Panc1 (cell line): ENCODE measurements at regions not wholly inside any gene's neighbourhood (a gene's known extent, or its start where the extent isn't known, plus 50 kb on each side); places are given as distances from the start of the nearest gene placed in this dataset.

Source experiments
- ATAC-seq: fragments of 200-7000 bp; cut with Tn5 transposase; 2 replicates; pipeline ENCODE4 v1.9.1; 2020; ENCODE audit warnings: mild to moderate bottlenecking, moderate library complexity
- BruUV-seq: library from RNA; stranded (reverse); fragments of 400-500 nt; replicated peaks from 2 replicates; lab custom pipeline; 2021; lab: Mats Ljungman, UMichigan
- CTCF ChIA-PET: fragments of 300-600 bp; sonication (Branson Sonifier 250); formaldehyde crosslinking; loops from one replicate; lab custom pipeline; 2022; ENCODE audit warnings: antibody characterized with exemption; lab: Charles Lee
- POLR2A ChIA-PET: fragments of 300-600 bp; sonication (Branson Sonifier 250); formaldehyde crosslinking; loops from one replicate; lab custom pipeline; 2022; ENCODE audit warnings: antibody characterized with exemption; lab: Charles Lee
- DNase-seq: peaks from one replicate; pipeline ENCODE4 v3.0.0-alpha.2; 2010; ENCODE audit warnings: low read depth, low spot score
- H3K27ac ChIP-seq: 2 replicates; pipeline ENCODE4 v1.5.1; 2011; ENCODE audit warnings: mild to moderate bottlenecking, low read length, inconsistent platforms
- H3K27me3 ChIP-seq: fragments of 200-500 bp; sonication (Bioruptor generic); 2 replicates; pipeline ENCODE4 v1.6.0; 2014; ENCODE audit warnings: low read length, inconsistent platforms; ENCODE audit not compliant: control insufficient read depth, insufficient read depth
- H3K36me3 ChIP-seq: fragments of 200-500 bp; sonication (Bioruptor generic); 2 replicates; pipeline ENCODE4 v1.5.1; 2014; ENCODE audit warnings: inconsistent platforms, mild to moderate bottlenecking, low read length, moderate library complexity; ENCODE audit not compliant: control insufficient read depth, insufficient read depth
- H3K4me1 ChIP-seq: 2 replicates; pipeline ENCODE4 v1.5.1; 2011; ENCODE audit warnings: inconsistent platforms, mild to moderate bottlenecking, low read length, moderate library complexity; ENCODE audit not compliant: control insufficient read depth, insufficient read depth
- H3K4me3 ChIP-seq, 2 experiments: 2 replicates each; pipeline ENCODE4 v1.5.1; 2011 to 2012; ENCODE audit warnings: low read depth in 2 of 2, low read length in 2 of 2, mild to moderate bottlenecking in 2 of 2, inconsistent platforms in 1 of 2, moderate library complexity in 1 of 2
- H3K9me3 ChIP-seq: fragments of 200-500 bp; sonication (Bioruptor generic); 2 replicates; pipeline ENCODE4 v1.5.1; 2014; ENCODE audit warnings: low read depth, mild to moderate bottlenecking, inconsistent platforms, low read length, moderate library complexity; ENCODE audit not compliant: control insufficient read depth, insufficient read depth
- CTCF ChIP-seq: fragments of 450-650 bp; IDR thresholded peaks from 2 replicates; pipeline ENCODE4 v1.5.1; 2017; ENCODE audit warnings: mild to moderate bottlenecking
- POLR2AphosphoS5 ChIP-seq: IDR thresholded peaks from 2 replicates; pipeline ENCODE4 v1.6.1; 2012; ENCODE audit warnings: mild to moderate bottlenecking, low read depth, low read length, moderate library complexity
- REST ChIP-seq, 2 experiments: IDR thresholded peaks; 2 replicates each; pipeline ENCODE4 v1.6.1; 2011 to 2012; ENCODE audit warnings: low read depth in 2 of 2, control low read depth in 1 of 2, low read length in 1 of 2, mild to moderate bottlenecking in 1 of 2, moderate library complexity in 1 of 2; ENCODE audit not compliant: insufficient read depth in 1 of 2
- SIN3A ChIP-seq: IDR thresholded peaks from 2 replicates; pipeline ENCODE4 v1.6.1; 2012; ENCODE audit warnings: low read depth, mild to moderate bottlenecking, low read length, moderate library complexity, borderline replicate concordance; ENCODE audit not compliant: insufficient read depth
- TCF7L2 ChIP-seq: IDR thresholded peaks from 2 replicates; pipeline ENCODE4 v1.6.1; 2011; ENCODE audit warnings: mild to moderate bottlenecking, low read depth, low read length, inconsistent platforms
- in situ Hi-C: cut with HindIII; loops from 2 replicates; pipeline ENCODE4 v1.10.0; 2016; ENCODE audit warnings: low sequenced_read_pairs, low pct_unique_long_range_greater_than_20kb
- intact Hi-C: fragments of 100-400 bp; cut with micrococcal nuclease; formaldehyde crosslinking; loops from one replicate; pipeline ENCODE4 v1.10.0; 2022; ENCODE audit not compliant: unreplicated experiment

GRCh38 chr20:22810626-22811569 lies 224.2 kb upstream of the SSTR4 start:
- intact Hi-C loops, result no loop called here
- ATAC-seq, result no peak
- POLR2A ChIA-PET, result no interaction called here
- no peaks in the 10 kb centered on the region for H3K9me3 ChIP-seq
- no peaks in the 10 kb centered on the region for H3K36me3 ChIP-seq
- in situ Hi-C loops, result no loop called here
- BruUV-seq, result no TSS peak
- no peaks in the 10 kb centered on the region for H3K27me3 ChIP-seq
- TF ChIP-seq SIN3A (no peak), REST (IDR thresholded peaks at IDR 0.05; ENCODE audit: insufficient read depth in 1 of 2, low read depth in 2 of 2, low read length in 1 of 2) (no peak), CTCF (no peak), POLR2AphosphoS5 (no peak), TCF7L2 (no peak)
- no peak overlapping the region for H3K4me3 ChIP-seq
- CTCF ChIA-PET, result no interaction called here
- DNase-seq, result no peak
- H3K27ac ChIP-seq, result no peak overlapping the region
- no peaks in the 10 kb centered on the region for H3K4me1 ChIP-seq

- no TSS peak for BruUV-seq
- H3K27ac ChIP-seq, result no peak overlapping the region
These were observed 220.5 kb upstream of the SSTR4 start for GRCh38 chr20:22814471-22815205.

More at GRCh38 chr20:22814471-22815205, 220.5 kb upstream of the SSTR4 start:
- no peaks in the 10 kb centered on the region for H3K9me3 ChIP-seq
- no peaks in the 10 kb centered on the region for H3K4me1 ChIP-seq
- H3K27me3 ChIP-seq, result no peaks in the 10 kb centered on the region
- TF ChIP-seq POLR2AphosphoS5 (no peak), SIN3A (no peak), REST (IDR thresholded peaks at IDR 0.05; ENCODE audit: insufficient read depth in 1 of 2, low read depth in 2 of 2, low read length in 1 of 2) (no peak), CTCF (no peak), TCF7L2 (no peak)
- H3K4me3 ChIP-seq, result no peak overlapping the region
- H3K36me3 ChIP-seq, result no peaks in the 10 kb centered on the region
- in situ Hi-C loops (no loop called here), intact Hi-C loops (no loop called here)
- ChIA-PET CTCF (no interaction called here), POLR2A (no interaction called here)
- DNase-seq (no peak), ATAC-seq (no peak)
